A549 (cell line): ENCODE measurements at regions not wholly inside any gene's neighbourhood (a gene's known extent, or its start where the extent isn't known, plus 50 kb on each side); places are given as distances from the start of the nearest gene placed in this dataset.
A peak's percentile ranks its signal among the peaks of the same experiment; 100 is the strongest.
"Not testable (repeated sequence)": the region's sequence is repeated elsewhere in the genome, so short reads cannot be mapped to it uniquely, and the experiment has no call there.

Source experiments
- ATAC-seq, 2 experiments: fragments of 200-7000 bp in 1 of 2; fragments of >200 bp in 1 of 2; cut with Nextera tagmentation in 1 of 2; cut with Tn5 transposase in 1 of 2; 3 replicates each; pipeline versions ENCODE4 v1.8.0 to v1.9.1; 2018 to 2020; ENCODE audit warnings: mild to moderate bottlenecking in 1 of 2, moderate library complexity in 1 of 2
- CTCF ChIA-PET: fragments of 300-600 bp; sonication (Branson Sonifier 250); formaldehyde crosslinking; extraction: SDS; loops from one replicate; lab custom pipeline; 2021; ENCODE audit warnings: antibody characterized with exemption, inconsistent platforms; lab: Yijun Ruan, JAX
- POLR2A ChIA-PET: fragments of 350-600 bp; formaldehyde crosslinking; extraction: SDS; loops from one replicate; lab custom pipeline; 2021; ENCODE audit warnings: antibody characterized with exemption, inconsistent platforms; lab: Yijun Ruan, JAX
- DNase-seq, 2 experiments: peaks; one replicate each; pipeline versions ENCODE4 v3.0.0 to v3.0.0-alpha.2; 2011 to 2016; ENCODE audit warnings: low read depth in 1 of 2, low spot score in 1 of 2
- FAIRE-seq: peaks from 2 replicates; lab custom pipeline; 2011; peaks lifted over from hg19 to GRCh38; lab: Jason Lieb, UNC
- H3K27ac ChIP-seq, 2 experiments: fragments of >200 bp; sonication (Bioruptor Twin); formaldehyde crosslinking; 3 replicates each; pipeline ENCODE4 v1.5.1; 2016 to 2017
- H3K4me1 ChIP-seq: fragments of >200 bp; sonication (Bioruptor Twin); formaldehyde crosslinking; 3 replicates; pipeline ENCODE4 v1.6.1; 2016
- H3K4me2 ChIP-seq: fragments of >200 bp; sonication (Bioruptor Twin); formaldehyde crosslinking; 3 replicates; pipeline ENCODE4 v1.6.1; 2016
- H3K4me3 ChIP-seq: fragments of >200 bp; sonication (Bioruptor Twin); formaldehyde crosslinking; 3 replicates; pipeline ENCODE4 v1.5.1; 2016
- H3K9me3 ChIP-seq: fragments of >200 bp; sonication (Bioruptor Twin); formaldehyde crosslinking; 3 replicates; pipeline ENCODE4 v1.6.1; 2016
- BHLHE40 ChIP-seq: IDR thresholded peaks from 2 replicates; pipeline ENCODE4 v1.6.1; 2012; ENCODE audit warnings: low read depth, low read length, inconsistent platforms
- CBX8 ChIP-seq: fragments of 200-600 bp; sonication (generic); IDR thresholded peaks from 2 replicates; pipeline ENCODE4 v1.6.1; 2016
- CEBPB ChIP-seq, 2 experiments: fragments of >200 bp in 1 of 2; sonication (Bioruptor Twin) in 1 of 2; formaldehyde crosslinking in 1 of 2; IDR thresholded peaks; 2 replicates each; pipeline ENCODE4 v1.6.1; 2012 to 2016
- CHD4 ChIP-seq: fragments of 200-600 bp; sonication (generic); IDR thresholded peaks from 2 replicates; pipeline ENCODE4 v1.6.1; 2016; ENCODE audit warnings: antibody characterized with exemption, mild to moderate bottlenecking, borderline replicate concordance
- EHF ChIP-seq: fragments of 250-450 bp; sonication (Bioruptor Pico); IDR thresholded peaks from 2 replicates; pipeline ENCODE4 v1.5.0; 2020; ENCODE audit warnings: mild to moderate bottlenecking
- EP300 ChIP-seq, 2 experiments: fragments of >200 bp; sonication (Bioruptor Twin); formaldehyde crosslinking; IDR thresholded peaks; 2 replicates in 1 of 2; 3 replicates in 1 of 2; pipeline ENCODE4 v1.6.1; 2016 to 2017
- FOSL2 ChIP-seq, 2 experiments: fragments of 450-650 bp in 1 of 2; fragments of >200 bp in 1 of 2; sonication (Bioruptor Twin) in 1 of 2; formaldehyde crosslinking; IDR thresholded peaks; 2 replicates each; pipeline versions ENCODE4 v1.5.0 to v1.6.1; 2016 to 2020; ENCODE audit warnings: mild to moderate bottlenecking in 1 of 2, moderate library complexity in 1 of 2
- FOXS1 ChIP-seq: fragments of 250-450 bp; sonication (Bioruptor Pico); IDR thresholded peaks from 2 replicates; pipeline ENCODE4 v1.5.0; 2020; ENCODE audit warnings: mild to moderate bottlenecking, moderate library complexity
- GATA3 ChIP-seq: IDR thresholded peaks from 2 replicates; pipeline ENCODE4 v1.6.1; 2012; ENCODE audit warnings: borderline replicate concordance
- HDAC2 ChIP-seq: fragments of 200-600 bp; sonication (generic); IDR thresholded peaks from 2 replicates; pipeline ENCODE4 v1.6.1; 2016
- HEYL ChIP-seq: fragments of 250-450 bp; sonication (Bioruptor Pico); IDR thresholded peaks from 2 replicates; pipeline ENCODE4 v1.8.0; 2021; ENCODE audit warnings: mild to moderate bottlenecking, moderate library complexity
- HOXB5 ChIP-seq: fragments of 250-450 bp; sonication (Bioruptor Pico); IDR thresholded peaks from 2 replicates; pipeline ENCODE4 v1.5.0; 2020; ENCODE audit warnings: mild to moderate bottlenecking, moderate library complexity
- MAX ChIP-seq: IDR thresholded peaks from 2 replicates; pipeline ENCODE4 v1.6.1; 2012
- POLR2AphosphoS2 ChIP-seq: conservative IDR thresholded peaks from 2 replicates; pipeline ENCODE4 v1.6.1; 2012; ENCODE audit warnings: low read length, improper control_type of control experiment, inconsistent platforms
- RAD21 ChIP-seq, 2 experiments: fragments of >200 bp in 1 of 2; sonication (Bioruptor Twin) in 1 of 2; formaldehyde crosslinking in 1 of 2; IDR thresholded peaks in 1 of 2; conservative IDR thresholded peaks in 1 of 2; 2 replicates in 1 of 2; 3 replicates in 1 of 2; pipeline ENCODE4 v1.6.1; 2012 to 2018; ENCODE audit warnings: inconsistent platforms in 1 of 2
- RARB ChIP-seq: fragments of 250-450 bp; sonication (Bioruptor Pico); IDR thresholded peaks from 2 replicates; pipeline ENCODE4 v1.8.0; 2021; ENCODE audit warnings: mild to moderate bottlenecking, moderate library complexity
- RCOR1 ChIP-seq: fragments of 150-350 bp; IDR thresholded peaks from 2 replicates; pipeline ENCODE4 v1.6.1; 2014; ENCODE audit warnings: antibody characterized with exemption, low read length, low read depth
- RFX5 ChIP-seq: fragments of 450-650 bp; IDR thresholded peaks from 2 replicates; pipeline ENCODE4 v1.7.1; 2014; ENCODE audit warnings: antibody characterized with exemption, mild to moderate bottlenecking, moderate library complexity
- SMC3 ChIP-seq: fragments of >200 bp; sonication (Bioruptor Twin); formaldehyde crosslinking; IDR thresholded peaks from 3 replicates; pipeline ENCODE4 v1.6.1; 2018; ENCODE audit warnings: inconsistent platforms
- SREBF2 ChIP-seq: fragments of 450-650 bp; IDR thresholded peaks from 2 replicates; pipeline ENCODE4 v1.6.1; 2014; ENCODE audit warnings: mild to moderate bottlenecking, moderate library complexity
- TFCP2L1 ChIP-seq: fragments of 250-450 bp; sonication (Bioruptor Pico); IDR thresholded peaks from 2 replicates; pipeline ENCODE4 v1.5.0; 2021; ENCODE audit warnings: mild to moderate bottlenecking
- USF2 ChIP-seq: fragments of 450-650 bp; IDR thresholded peaks from 2 replicates; pipeline ENCODE4 v1.6.1; 2014; ENCODE audit warnings: antibody characterized with exemption
- ZC3H11A ChIP-seq: fragments of 450-650 bp; IDR thresholded peaks from 2 replicates; pipeline ENCODE4 v1.6.1; 2014; ENCODE audit warnings: antibody characterized with exemption, mild to moderate bottlenecking
- ZNF302 ChIP-seq: fragments of 250-450 bp; sonication (Bioruptor Pico); IDR thresholded peaks from 2 replicates; pipeline ENCODE4 v1.9.0; 2021; ENCODE audit warnings: inconsistent platforms, mild to moderate bottlenecking, moderate library complexity
- ZSCAN20 ChIP-seq: fragments of 250-450 bp; sonication (Bioruptor Pico); IDR thresholded peaks from 2 replicates; pipeline ENCODE4 v1.8.0; 2022; ENCODE audit warnings: mild to moderate bottlenecking, moderate library complexity
- WGBS: methylation state at CpG from one replicate; pipeline ENCODE4 v1.1.6; 2017; ENCODE audit errors: missing lambda C conversion rate; 5-methylcytosine and 5-hydroxymethylcytosine counted together
- TF ChIP-seq, protein P1 (sequence below): fragments of 250-450 bp; sonication (Bioruptor Pico); IDR thresholded peaks from 2 replicates; pipeline ENCODE4 v1.5.0; 2021; ENCODE audit warnings: mild to moderate bottlenecking, moderate library complexity, borderline replicate concordance

DNA sequence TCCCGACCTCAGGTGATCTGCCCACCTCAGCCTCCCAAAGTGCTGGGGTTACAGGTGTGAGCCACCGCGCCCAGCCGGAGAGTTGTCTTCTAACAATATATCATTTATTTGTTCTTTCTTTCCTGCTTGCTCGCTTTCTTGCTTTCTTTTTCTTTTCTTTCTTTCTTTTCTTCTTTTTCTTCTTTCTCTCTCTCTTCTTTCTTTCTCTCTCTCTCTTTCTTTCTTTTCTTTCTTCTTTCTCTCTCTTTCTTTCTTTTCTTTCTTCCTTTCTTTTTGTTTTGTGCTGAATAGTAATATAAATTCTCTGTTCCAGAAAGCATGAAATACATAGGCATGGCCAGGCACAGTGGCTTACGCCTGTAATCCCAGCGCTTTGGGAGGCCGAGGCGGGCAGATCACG, 73.5 kb upstream of the ZNF644 start:
- POLR2A ChIA-PET, CTCF ChIA-PET, H3K27ac ChIP-seq, H3K9me3 ChIP-seq, H3K4me1 ChIP-seq, H3K4me2 ChIP-seq, ATAC-seq, DNase-seq, H3K4me3 ChIP-seq, FAIRE-seq: not testable (repeated sequence)
- 86% methylated on average over 10 of the region's 10 CpGs for WGBS

- ATAC-seq = no peak
- 9% methylated on average over 4 of the region's 4 CpGs for WGBS
- no peak for DNase-seq
- H3K4me2 ChIP-seq = peak overlapping the region; percentile 24; the same call in 1 of the 3 replicates
- H3K4me3 ChIP-seq = no peak overlapping the region
- H3K4me1 ChIP-seq = peaks cover 6% of the 10 kb centered on the region; the same call in 1 of the 3 replicates
- ChIA-PET CTCF (no interaction called here), POLR2A (no interaction called here)
- no peak for FAIRE-seq
- H3K27ac ChIP-seq = no peak overlapping the region
- no peaks in the 10 kb centered on the region for H3K9me3 ChIP-seq
- no peak for TF ChIP-seq RARB (CRISPR knock-in tag)
Observed at GRCh38 chr1:91092503-91092902, 70.7 kb upstream of the ZNF644 start.

DNA sequence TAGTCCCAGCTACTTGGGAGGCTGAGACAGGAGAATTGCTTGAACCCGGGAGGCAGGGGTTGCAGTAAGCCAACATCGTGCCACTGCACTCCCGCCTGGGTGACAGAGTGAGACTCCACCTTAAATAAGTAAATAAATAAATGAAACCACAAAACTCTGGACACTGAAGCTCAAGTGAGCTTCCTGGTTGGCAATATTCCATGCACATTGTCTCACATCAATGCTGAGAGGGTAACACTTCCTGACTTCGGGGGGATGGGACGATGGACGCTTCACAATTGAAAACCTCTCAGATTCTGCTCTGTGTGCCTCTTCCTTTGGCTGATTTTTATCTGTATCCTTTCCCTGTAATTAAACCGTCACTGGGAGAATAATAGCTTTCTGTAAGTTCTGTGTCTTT, 70.0 kb upstream of the ZNF644 start:
- 23% methylated on average over 7 of the region's 7 CpGs for WGBS
- Histone ChIP-seq H3K4me1 (peaks cover 6% of the 10 kb centered on the region; the same call in 1 of the 3 replicates), H3K4me3 (no peak overlapping the region), H3K9me3 (no peaks in the 10 kb centered on the region), H3K4me2 (peak overlapping the region; percentile 24; the same call in 2 of the 3 replicates), H3K27ac (no peak overlapping the region)
- FAIRE-seq = no peak
- CTCF ChIA-PET = no interaction called here
- TF ChIP-seq HDAC2 = no peak
- no peak for TF ChIP-seq EHF (CRISPR knock-in tag)
- TF ChIP-seq ZSCAN20 (CRISPR knock-in tag) = no peak
- TF ChIP-seq RAD21 (conservative IDR thresholded peaks at IDR 0.05 in 1 of 2, IDR thresholded peaks at IDR 0.05 in 1 of 2) = no peak
- no peak for TF ChIP-seq POLR2AphosphoS2
- TF ChIP-seq CBX8 = no peak
- no peak for TF ChIP-seq ZC3H11A
- no peak for TF ChIP-seq TFCP2L1 (CRISPR knock-in tag)
- no peak for TF ChIP-seq FOSL2 (IDR thresholded peaks at IDR 0.05)
- TF ChIP-seq FOSL2 (CRISPR knock-in tag; IDR thresholded peaks at IDR 0.05) = no peak
- no peak for TF ChIP-seq HOXB5
- TF ChIP-seq GATA3 = no peak
- no peak for TF ChIP-seq CHD4
- no peak for TF ChIP-seq MAX
- TF ChIP-seq FOXS1 (CRISPR knock-in tag) = no peak
- TF ChIP-seq ZNF302 = no peak
- TF ChIP-seq USF2 = no peak
- POLR2A ChIA-PET = interaction anchor here (1.0 kb wide), 1 partner anchor 70 kb away, joined by 3 read pairs; the partner anchor contains the start of gene ZNF644
- no peak; a peak in 1 of 6 replicates for ATAC-seq
- peak in 1 of 2 experiments; percentile 53 for DNase-seq

DNA sequence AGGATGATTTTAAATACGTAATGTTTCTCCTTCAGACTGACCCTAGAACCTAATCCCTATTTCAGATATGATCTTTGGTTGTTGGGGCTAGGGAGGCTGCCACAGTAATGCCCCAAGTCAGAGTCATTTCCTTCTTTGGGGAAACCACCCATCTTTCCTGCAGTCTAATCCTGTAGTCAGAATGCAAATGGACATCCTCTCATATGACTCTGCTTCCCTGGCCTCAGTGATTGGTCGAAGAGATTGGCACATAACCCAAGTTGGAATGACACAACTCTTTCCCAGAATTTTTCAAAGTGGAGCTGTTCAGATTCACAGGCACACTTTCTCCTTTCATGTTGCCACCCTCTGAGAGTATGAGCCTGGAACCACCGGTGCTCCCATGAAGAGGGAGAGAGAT, 58.8 kb upstream of the ZNF644 start:
- FAIRE-seq (no peak), DNase-seq (no peak), ATAC-seq (no peak)
- Histone ChIP-seq H3K9me3 (no peaks in the 10 kb centered on the region), H3K4me1 (no peaks in the 10 kb centered on the region), H3K4me2 (no peak overlapping the region), H3K4me3 (no peak overlapping the region), H3K27ac (no peak overlapping the region)
- WGBS = 47% methylated on average over 3 of the region's 3 CpGs
- TF ChIP-seq EHF (CRISPR knock-in tag) (no peak), RCOR1 (no peak), TFCP2L1 (CRISPR knock-in tag) (no peak), HEYL (CRISPR knock-in tag) (no peak), CEBPB (IDR thresholded peaks at IDR 0.05) (no peak), EP300 (IDR thresholded peaks at IDR 0.05) (no peak), SREBF2 (no peak), USF2 (no peak), RFX5 (no peak), RAD21 (conservative IDR thresholded peaks at IDR 0.05 in 1 of 2, IDR thresholded peaks at IDR 0.05 in 1 of 2) (no peak), SMC3 (no peak), POLR2AphosphoS2 (no peak), BHLHE40 (no peak)
- TF ChIP-seq, protein P1, sequence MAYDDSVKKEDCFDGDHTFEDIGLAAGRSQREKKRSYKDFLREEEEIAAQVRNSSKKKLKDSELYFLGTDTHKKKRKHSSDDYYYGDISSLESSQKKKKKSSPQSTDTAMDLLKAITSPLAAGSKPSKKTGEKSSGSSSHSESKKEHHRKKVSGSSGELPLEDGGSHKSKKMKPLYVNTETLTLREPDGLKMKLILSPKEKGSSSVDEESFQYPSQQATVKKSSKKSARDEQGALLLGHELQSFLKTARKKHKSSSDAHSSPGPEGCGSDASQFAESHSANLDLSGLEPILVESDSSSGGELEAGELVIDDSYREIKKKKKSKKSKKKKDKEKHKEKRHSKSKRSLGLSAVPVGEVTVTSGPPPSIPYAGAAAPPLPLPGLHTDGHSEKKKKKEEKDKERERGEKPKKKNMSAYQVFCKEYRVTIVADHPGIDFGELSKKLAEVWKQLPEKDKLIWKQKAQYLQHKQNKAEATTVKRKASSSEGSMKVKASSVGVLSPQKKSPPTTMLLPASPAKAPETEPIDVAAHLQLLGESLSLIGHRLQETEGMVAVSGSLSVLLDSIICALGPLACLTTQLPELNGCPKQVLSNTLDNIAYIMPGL = no peak
- ChIA-PET POLR2A (no interaction called here), CTCF (interaction anchor here (0.6 kb wide), 2 partner anchors 72 to 568 kb away, joined by 3 to 5 read pairs; no protein-coding TSS in a partner anchor)
